Lower leg skin (tissue), 3 donors: ENCODE measurements at regions not wholly inside any gene's neighbourhood (a gene's known extent, or its start where the extent isn't known, plus 50 kb on each side); places are given as distances from the start of the nearest gene placed in this dataset.

Source experiments
- CTCF ChIP-seq, 3 donors: fragments of 450-650 bp; IDR thresholded peaks; one replicate each; pipeline ENCODE4 v1.5.1; 2016; ENCODE audit warnings: antibody characterized with exemption in 3 of 3, mild to moderate bottlenecking in 3 of 3, moderate library complexity in 2 of 3
- POLR2A ChIP-seq, 2 donors: fragments of 450-650 bp; IDR thresholded peaks; one replicate each; pipeline ENCODE4 v1.6.1; 2016 to 2017; ENCODE audit warnings: antibody characterized with exemption in 2 of 2, mild to moderate bottlenecking in 1 of 2, moderate library complexity in 1 of 2

GRCh38 chr11:41613326-41613725 is 153.9 kb upstream of the LRRC4C start:
- TF ChIP-seq CTCF (IDR thresholded peaks at IDR 0.05) (no peak), POLR2A (IDR thresholded peaks at IDR 0.05) (no peak)
